CD14-positive monocyte (primary cell): ENCODE measurements at regions not wholly inside any gene's neighbourhood (a gene's known extent, or its start where the extent isn't known, plus 50 kb on each side); places are given as distances from the start of the nearest gene placed in this dataset.

Source experiments
- DNase-seq, 3 donors: peaks; one replicate each; pipeline ENCODE4 v3.0.0-alpha.2; 2011 to 2022
- H2AFZ ChIP-seq: 2 replicates; pipeline ENCODE4 v1.6.0; 2012; ENCODE audit warnings: mild to moderate bottlenecking, low read depth, low read length, inconsistent platforms; ENCODE audit not compliant: insufficient read depth, poor library complexity, severe bottlenecking
- H3K27ac ChIP-seq, 2 donors: 1 replicate in 1 of 2; 2 replicates in 1 of 2; pipeline ENCODE4 v1.5.1; 2012 to 2013; ENCODE audit warnings: low read length in 2 of 2, control low read depth in 1 of 2, inconsistent platforms in 1 of 2, low read depth in 1 of 2, mild to moderate bottlenecking in 1 of 2
- H3K27me3 ChIP-seq, 2 donors: one replicate each; pipeline versions ENCODE4 v1.6.0 to v1.6.1; 2011 to 2013; ENCODE audit warnings: low read length in 2 of 2; ENCODE audit not compliant: control insufficient read depth in 2 of 2, insufficient read depth in 2 of 2
- H3K36me3 ChIP-seq, 2 donors: replicated peaks in 1 of 2; 1 replicate in 1 of 2; 2 replicates in 1 of 2; pipeline versions ENCODE4 v1.5.1 to v1.6.1; 2012 to 2013; ENCODE audit warnings: low read length in 2 of 2, control low read depth in 1 of 2, inconsistent platforms in 1 of 2, mild to moderate bottlenecking in 1 of 2; ENCODE audit not compliant: insufficient read depth in 2 of 2, control insufficient read depth in 1 of 2
- H3K4me1 ChIP-seq, 2 donors: 1 replicate in 1 of 2; 2 replicates in 1 of 2; pipeline versions ENCODE4 v1.5.1 to v1.6.1; 2012 to 2013; ENCODE audit warnings: low read length in 2 of 2, control low read depth in 1 of 2, inconsistent platforms in 1 of 2, mild to moderate bottlenecking in 1 of 2, moderate library complexity in 1 of 2; ENCODE audit not compliant: insufficient read depth in 2 of 2, control insufficient read depth in 1 of 2
- H3K4me2 ChIP-seq: replicated peaks from 2 replicates; pipeline ENCODE3; 2012; ENCODE audit warnings: low read length, moderate library complexity, mild to moderate bottlenecking; ENCODE audit not compliant: poor library complexity, severe bottlenecking; ENCODE audit errors: extremely low read depth
- H3K4me3 ChIP-seq, 3 experiments: fragments of 200-600 bp in 1 of 3; sonication (generic) in 1 of 3; replicated peaks in 1 of 3; 1 replicate in 2 of 3; 2 replicates in 1 of 3; pipeline ENCODE4 v1.5.1; 2011 to 2013; ENCODE audit warnings: low read length in 3 of 3, mild to moderate bottlenecking in 3 of 3, control low read depth in 2 of 3, low read depth in 2 of 3, inconsistent platforms in 1 of 3, moderate library complexity in 1 of 3
- H3K79me2 ChIP-seq: 2 replicates; pipeline ENCODE4 v1.6.0; 2012; ENCODE audit warnings: mild to moderate bottlenecking, control low read depth, inconsistent platforms, low read length, moderate library complexity; ENCODE audit not compliant: insufficient read depth
- H3K9ac ChIP-seq: 2 replicates; pipeline ENCODE4 v1.6.0; 2017; ENCODE audit warnings: low read length, mild to moderate bottlenecking; ENCODE audit not compliant: insufficient read depth, poor library complexity, severe bottlenecking
- H3K9me3 ChIP-seq, 2 donors: replicated peaks in 1 of 2; 1 replicate in 1 of 2; 2 replicates in 1 of 2; pipeline versions ENCODE4 v1.5.1 to v1.6.1; 2012 to 2013; ENCODE audit warnings: low read length in 2 of 2, control low read depth in 1 of 2; ENCODE audit not compliant: control insufficient read depth in 1 of 2, insufficient read depth in 1 of 2
- H4K20me1 ChIP-seq: 2 replicates; pipeline ENCODE4 v1.6.0; 2012; ENCODE audit warnings: mild to moderate bottlenecking, low read length, control low read depth, moderate library complexity; ENCODE audit not compliant: insufficient read depth
- H3K27ac Mint-ChIP-seq, 7 donors: one replicate each; pipeline ENCODE4 v1.8.0; 2020; ENCODE audit warnings: mild to moderate bottlenecking in 7 of 7, mixed read lengths in 7 of 7, moderate library complexity in 6 of 7, inconsistent platforms in 2 of 7
- H3K27me3 Mint-ChIP-seq, 3 donors: one replicate each; pipeline ENCODE4 v1.8.0; 2021 to 2022; ENCODE audit warnings: low read depth in 3 of 3, mild to moderate bottlenecking in 3 of 3, mixed read lengths in 3 of 3, moderate library complexity in 3 of 3, inconsistent platforms in 1 of 3
- H3K36me3 Mint-ChIP-seq, 2 donors: one replicate each; pipeline ENCODE4 v1.8.0; 2020; ENCODE audit warnings: mixed read lengths in 2 of 2, inconsistent platforms in 1 of 2, mild to moderate bottlenecking in 1 of 2
- H3K4me1 Mint-ChIP-seq: one replicate; pipeline ENCODE4 v1.8.0; 2020; ENCODE audit warnings: mild to moderate bottlenecking, mixed read lengths
- H3K4me3 Mint-ChIP-seq, 2 donors: one replicate each; pipeline ENCODE4 v1.8.0; 2020; ENCODE audit warnings: mild to moderate bottlenecking in 2 of 2, mixed read lengths in 2 of 2, moderate library complexity in 1 of 2
- H3K9me3 Mint-ChIP-seq, 7 donors: one replicate each; pipeline ENCODE4 v1.8.0; 2020 to 2022; ENCODE audit warnings: mixed read lengths in 7 of 7, mild to moderate bottlenecking in 6 of 7, moderate library complexity in 6 of 7, inconsistent platforms in 2 of 7
- CTCF ChIP-seq: fragments of 200-600 bp; IDR thresholded peaks from one replicate; pipeline ENCODE4 v1.8.0; 2022; ENCODE audit warnings: antibody characterized with exemption, mild to moderate bottlenecking
- WGBS: methylation state at CpG from one replicate; pipeline ENCODE4 v1.1.5; 2013; ENCODE audit warnings: missing lambda C conversion rate; ENCODE audit not compliant: insufficient coverage; 5-methylcytosine and 5-hydroxymethylcytosine counted together
- intact Hi-C, 2 donors: fragments of 100-400 bp; cut with micrococcal nuclease; formaldehyde crosslinking; loops; one replicate each; pipeline versions ENCODE4 v1.15.0 to v1.15.1; 2023

GRCh38 chr6:41424370-41425058 is 89.1 kb downstream of the NCR2 start:
- WGBS: 14% methylated on average over 1 of the region's 4 CpGs
- H3K4me1 Mint-ChIP-seq: peaks cover 7% of the 10 kb centered on the region
- peaks cover 26 to 31% (median 28%) of the 10 kb centered on the region in 3 donors for H3K27me3 Mint-ChIP-seq
- Histone ChIP-seq H3K4me2 (no peak overlapping the region), H2AFZ (no peak overlapping the region), H3K79me2 (no peaks in the 10 kb centered on the region), H3K36me3 (no peaks in the 10 kb centered on the region), H3K4me1 (peaks cover 10 to 21% of the 10 kb centered on the region in 2 donors), H4K20me1 (no peaks in the 10 kb centered on the region), H3K27ac (no peak overlapping the region), H3K27me3 (peaks cover 42 to 48% of the 10 kb centered on the region in 2 donors), H3K9me3 (peaks cover 11 to 30% of the 10 kb centered on the region in 2 donors), H3K9ac (no peak overlapping the region), H3K4me3 (no peak overlapping the region)
- TF ChIP-seq CTCF: peak; percentile 85
- intact Hi-C loops: loop anchor here (1.0 kb wide), 1 partner anchor 168 kb away; no protein-coding TSS in a partner anchor
- H3K36me3 Mint-ChIP-seq: peaks cover 0 to 3% of the 10 kb centered on the region in 2 donors
- no peak overlapping the region for H3K4me3 Mint-ChIP-seq
- peak; percentile 40 to 55 (median 50) for DNase-seq
- H3K9me3 Mint-ChIP-seq: peaks cover 0 to 16% (median 2%) of the 10 kb centered on the region in 7 donors
- no peak overlapping the region for H3K27ac Mint-ChIP-seq

GRCh38 chr6:41425511-41425910 is 90.1 kb downstream of the NCR2 start:
- no peaks in the 10 kb centered on the region for H3K79me2 ChIP-seq
- no peak overlapping the region for H3K27ac ChIP-seq
- H3K4me3 ChIP-seq: no peak overlapping the region
- Mint-ChIP-seq H3K4me1 (peaks cover 7% of the 10 kb centered on the region), H3K9me3 (peaks cover 0 to 12% (median 3%) of the 10 kb centered on the region in 7 donors), H3K36me3 (peaks cover 0 to 3% of the 10 kb centered on the region in 2 donors), H3K27me3 (peaks cover 31 to 41% (median 33%) of the 10 kb centered on the region in 3 donors), H3K4me3 (no peak overlapping the region), H3K27ac (no peak overlapping the region)
- WGBS: 100% methylated on average over 1 of the region's 1 CpG
- no peaks in the 10 kb centered on the region for H4K20me1 ChIP-seq
- peaks cover 7 to 30% of the 10 kb centered on the region in 2 donors for H3K9me3 ChIP-seq
- TF ChIP-seq CTCF: no peak
- H2AFZ ChIP-seq: no peak overlapping the region
- intact Hi-C loops: no loop called here
- H3K27me3 ChIP-seq: peaks cover 50 to 58% of the 10 kb centered on the region in 2 donors
- DNase-seq: no peak
- no peaks in the 10 kb centered on the region for H3K36me3 ChIP-seq
- peaks cover 10 to 21% of the 10 kb centered on the region in 2 donors for H3K4me1 ChIP-seq
- H3K9ac ChIP-seq: no peak overlapping the region
- no peak overlapping the region for H3K4me2 ChIP-seq
